ENCODE measurements at regions not wholly inside any gene's neighbourhood (a gene's known extent, or its start where the extent isn't known, plus 50 kb on each side); places are given as distances from the start of the nearest gene placed in this dataset.

DNA sequence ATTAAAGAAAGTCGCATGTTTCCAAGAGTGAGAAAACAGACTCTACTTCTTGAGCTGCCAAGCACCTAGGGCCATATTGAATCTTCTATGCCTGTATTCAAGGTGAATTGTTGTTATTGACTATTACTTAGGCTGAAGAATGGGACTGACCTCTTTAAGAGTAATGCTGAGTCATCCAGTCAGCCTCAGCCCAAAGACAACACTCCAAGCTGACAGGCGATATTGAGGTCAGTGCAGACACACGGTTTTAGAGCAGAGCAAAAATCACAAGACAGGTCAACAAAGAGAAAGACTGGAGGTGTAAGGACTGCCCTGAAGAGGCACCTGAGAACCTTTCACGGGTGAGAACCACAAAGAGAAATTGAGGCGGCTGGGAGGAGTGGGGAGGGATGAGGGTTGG lies 146.9 kb downstream of the MIS18A start:
- TF ChIP-seq EZH2 (IDR thresholded peaks at IDR 0.05) (no peak), POLR2AphosphoS5 (IDR thresholded peaks at IDR 0.05; ENCODE audit: borderline replicate concordance, low read depth, low read length) (no peak), FOXP2 (optimal IDR thresholded peaks at IDR 0.05; ENCODE audit: control extremely low read depth, extremely low read length, insufficient read depth) (no peak)

All from SK-N-MC (cell line).